Neural cell (in vitro differentiated cells): ENCODE measurements at regions not wholly inside any gene's neighbourhood (a gene's known extent, or its start where the extent isn't known, plus 50 kb on each side); places are given as distances from the start of the nearest gene placed in this dataset.

Experiments
- H2AFZ ChIP-seq: fragments of 200-600, 300-800 bp; sonication (generic), shearing (Covaris generic); 2 replicates; pipeline ENCODE4 v1.6.0; 2014; ENCODE audit warnings: low read depth, mild to moderate bottlenecking, antibody characterized with exemption, low read length, moderate library complexity
- H3F3A ChIP-seq: fragments of 200-600 bp; shearing (Covaris generic); 2 replicates; pipeline ENCODE4 v1.6.1; 2016; ENCODE audit warnings: mild to moderate bottlenecking, moderate library complexity, mixed read lengths, antibody characterized with exemption, low read length; ENCODE audit not compliant: insufficient read depth, poor library complexity, severe bottlenecking
- H3K27ac ChIP-seq: fragments of 200-600, 300-800 bp; sonication (generic), shearing (Covaris generic); 2 replicates; pipeline ENCODE4 v1.5.1; 2014; ENCODE audit warnings: mild to moderate bottlenecking, low read length, moderate library complexity
- H3K27me3 ChIP-seq: fragments of 300-800, 200-600 bp; sonication (generic), shearing (Covaris generic); 2 replicates; pipeline ENCODE4 v1.6.0; 2014; ENCODE audit warnings: mild to moderate bottlenecking, low read depth, low read length, moderate library complexity; ENCODE audit not compliant: insufficient read depth
- H3K36me3 ChIP-seq: fragments of 300-800, 200-600 bp; sonication (generic), shearing (Covaris generic); 2 replicates; pipeline ENCODE4 v1.5.1; 2014; ENCODE audit warnings: mild to moderate bottlenecking, antibody characterized with exemption, low read length, moderate library complexity; ENCODE audit not compliant: insufficient read depth
- H3K4me2 ChIP-seq: fragments of 300-800, 200-600 bp; sonication (generic), shearing (Covaris generic); 2 replicates; pipeline ENCODE4 v1.6.0; 2014; ENCODE audit warnings: mild to moderate bottlenecking, low read length
- H3K4me3 ChIP-seq: fragments of 300-800, 200-600 bp; sonication (generic), shearing (Covaris generic); 2 replicates; pipeline ENCODE4 v1.5.1; 2014; ENCODE audit warnings: mild to moderate bottlenecking, low read length, moderate library complexity
- H3K79me2 ChIP-seq: fragments of 200-600 bp; shearing (Covaris generic); replicated peaks from 2 replicates; pipeline ENCODE4 v1.6.0; 2014; ENCODE audit warnings: mild to moderate bottlenecking, low read length, moderate library complexity; ENCODE audit not compliant: insufficient read depth
- H3K9ac ChIP-seq: fragments of 300-800, 200-600 bp; sonication (generic), shearing (Covaris generic); 2 replicates; pipeline ENCODE4 v1.6.1; 2016; ENCODE audit warnings: mild to moderate bottlenecking, low read length, mixed read lengths
- H3K9me2 ChIP-seq: fragments of 200-600 bp; shearing (Covaris generic); 2 replicates; pipeline ENCODE4 v1.6.1; 2016; ENCODE audit warnings: mild to moderate bottlenecking, low read length, mixed read lengths; ENCODE audit not compliant: insufficient read depth
- H3K9me3 ChIP-seq: fragments of 200-600, 300-800 bp; sonication (generic), shearing (Covaris generic); 2 replicates; pipeline ENCODE4 v1.6.1; 2016; ENCODE audit warnings: mild to moderate bottlenecking, mixed run types, low read length, moderate library complexity, mixed read lengths
- H4K20me1 ChIP-seq: fragments of 200-600 bp; shearing (Covaris generic); 2 replicates; pipeline ENCODE4 v1.6.1; 2016; ENCODE audit warnings: mild to moderate bottlenecking, mixed run types; ENCODE audit not compliant: insufficient read depth
- EP300 ChIP-seq: fragments of 450-650 bp; conservative IDR thresholded peaks from 2 replicates; pipeline ENCODE4 v1.6.1; 2014; ENCODE audit warnings: antibody characterized with exemption, mild to moderate bottlenecking, moderate library complexity; ENCODE audit not compliant: poor library complexity, severe bottlenecking
- EZH2 ChIP-seq: fragments of 200-600, 300-800 bp; shearing (Covaris generic), sonication (generic); IDR thresholded peaks from 2 replicates; pipeline ENCODE4 v1.6.1; 2014; ENCODE audit warnings: antibody characterized with exemption, low read length, borderline replicate concordance, mild to moderate bottlenecking; ENCODE audit not compliant: insufficient read depth, poor library complexity, severe bottlenecking
- MXI1 ChIP-seq: fragments of 450-650 bp; conservative IDR thresholded peaks from 2 replicates; pipeline ENCODE4 v1.6.1; 2014; ENCODE audit warnings: antibody characterized with exemption, mild to moderate bottlenecking; ENCODE audit not compliant: poor library complexity, severe bottlenecking
- POLR2AphosphoS5 ChIP-seq: IDR thresholded peaks from 2 replicates; pipeline ENCODE4 v1.6.1; 2012
- RAD21 ChIP-seq: fragments of 450-650 bp; conservative IDR thresholded peaks from 2 replicates; pipeline ENCODE4 v1.6.1; 2014; ENCODE audit warnings: antibody characterized with exemption, mild to moderate bottlenecking, moderate library complexity
- REST ChIP-seq: IDR thresholded peaks from 2 replicates; pipeline ENCODE4 v1.6.1; 2012; ENCODE audit warnings: borderline replicate concordance
- SMC3 ChIP-seq: fragments of 450-650 bp; conservative IDR thresholded peaks from 2 replicates; pipeline ENCODE4 v1.6.1; 2014; ENCODE audit warnings: antibody characterized with exemption, mild to moderate bottlenecking, moderate library complexity; ENCODE audit not compliant: poor library complexity
- TAF1 ChIP-seq: IDR thresholded peaks from 2 replicates; pipeline ENCODE4 v1.6.1; 2012; ENCODE audit warnings: low read depth
- TF ChIP-seq, protein P1 (sequence below): fragments of 450-650 bp; IDR thresholded peaks from 2 replicates; pipeline ENCODE4 v1.5.1; 2014; ENCODE audit warnings: antibody characterized with exemption, mild to moderate bottlenecking, moderate library complexity; ENCODE audit not compliant: poor library complexity, severe bottlenecking

- H3K4me2 ChIP-seq = no peak overlapping the region
- H3K27ac ChIP-seq = no peak overlapping the region
- H3F3A ChIP-seq = no peaks in the 10 kb centered on the region
- H3K9me2 ChIP-seq = no peaks in the 10 kb centered on the region
- H3K36me3 ChIP-seq = no peaks in the 10 kb centered on the region
- H2AFZ ChIP-seq = no peak overlapping the region
- H3K4me3 ChIP-seq = no peak overlapping the region
- H3K27me3 ChIP-seq = no peaks in the 10 kb centered on the region
- no peaks in the 10 kb centered on the region for H3K9me3 ChIP-seq
- no peaks in the 10 kb centered on the region for H3K79me2 ChIP-seq
- TF ChIP-seq SMC3 = no peak
- TF ChIP-seq, protein P1, sequence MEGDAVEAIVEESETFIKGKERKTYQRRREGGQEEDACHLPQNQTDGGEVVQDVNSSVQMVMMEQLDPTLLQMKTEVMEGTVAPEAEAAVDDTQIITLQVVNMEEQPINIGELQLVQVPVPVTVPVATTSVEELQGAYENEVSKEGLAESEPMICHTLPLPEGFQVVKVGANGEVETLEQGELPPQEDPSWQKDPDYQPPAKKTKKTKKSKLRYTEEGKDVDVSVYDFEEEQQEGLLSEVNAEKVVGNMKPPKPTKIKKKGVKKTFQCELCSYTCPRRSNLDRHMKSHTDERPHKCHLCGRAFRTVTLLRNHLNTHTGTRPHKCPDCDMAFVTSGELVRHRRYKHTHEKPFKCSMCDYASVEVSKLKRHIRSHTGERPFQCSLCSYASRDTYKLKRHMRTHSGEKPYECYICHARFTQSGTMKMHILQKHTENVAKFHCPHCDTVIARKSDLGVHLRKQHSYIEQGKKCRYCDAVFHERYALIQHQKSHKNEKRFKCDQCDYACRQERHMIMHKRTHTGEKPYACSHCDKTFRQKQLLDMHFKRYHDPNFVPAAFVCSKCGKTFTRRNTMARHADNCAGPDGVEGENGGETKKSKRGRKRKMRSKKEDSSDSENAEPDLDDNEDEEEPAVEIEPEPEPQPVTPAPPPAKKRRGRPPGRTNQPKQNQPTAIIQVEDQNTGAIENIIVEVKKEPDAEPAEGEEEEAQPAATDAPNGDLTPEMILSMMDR = no peak
- TF ChIP-seq POLR2AphosphoS5 = no peak
- TF ChIP-seq TAF1 = no peak
- TF ChIP-seq REST = no peak
- TF ChIP-seq RAD21 = no peak
- TF ChIP-seq EP300 = no peak
- no peak for TF ChIP-seq EZH2
- no peak for TF ChIP-seq MXI1
- H3K9ac ChIP-seq = no peak overlapping the region
- no peaks in the 10 kb centered on the region for H4K20me1 ChIP-seq
Observed at GRCh38 chr2:235382601-235383000, 111.2 kb upstream of the AGAP1 start.

GRCh38 chr2:235383272-235383843, 110.5 kb upstream of the AGAP1 start:
- H4K20me1 ChIP-seq = no peaks in the 10 kb centered on the region
- no peaks in the 10 kb centered on the region for H3K27me3 ChIP-seq
- H3K9ac ChIP-seq = no peak overlapping the region
- H3K79me2 ChIP-seq = no peaks in the 10 kb centered on the region
- TF ChIP-seq POLR2AphosphoS5 (no peak), EP300 (no peak), RAD21 (no peak), EZH2 (no peak), MXI1 (no peak), TAF1 (no peak), SMC3 (no peak), REST (no peak)
- TF ChIP-seq, protein P1 = no peak
- no peak overlapping the region for H3K27ac ChIP-seq
- no peaks in the 10 kb centered on the region for H3F3A ChIP-seq
- H2AFZ ChIP-seq = no peak overlapping the region
- no peak overlapping the region for H3K4me3 ChIP-seq
- no peaks in the 10 kb centered on the region for H3K9me3 ChIP-seq
- no peak overlapping the region for H3K4me2 ChIP-seq
- no peaks in the 10 kb centered on the region for H3K9me2 ChIP-seq
- no peaks in the 10 kb centered on the region for H3K36me3 ChIP-seq
